ENCODE measurements at regions not wholly inside any gene's neighbourhood (a gene's known extent, or its start where the extent isn't known, plus 50 kb on each side); places are given as distances from the start of the nearest gene placed in this dataset.

DNA sequence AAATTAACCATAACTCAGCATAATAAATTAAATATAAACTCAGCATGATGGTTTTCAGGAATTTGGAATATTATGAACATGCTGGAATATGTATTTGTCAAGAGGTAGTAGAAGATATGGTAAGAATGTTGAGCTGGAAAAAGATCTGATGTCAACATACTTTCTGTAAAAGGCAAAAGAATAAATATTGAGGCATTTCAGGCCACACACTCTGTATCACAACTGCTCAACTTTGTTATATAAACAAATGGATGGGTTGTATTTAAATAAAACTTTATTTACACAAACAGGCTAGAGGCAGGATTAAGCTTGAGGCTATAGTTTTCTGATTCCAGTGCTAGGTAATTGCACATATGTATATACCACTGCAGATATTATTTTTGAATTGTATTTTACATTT, 1409.4 kb downstream of the MRPL39 start:
- H3K4me1 ChIP-seq (ENCODE audit: control insufficient read depth, insufficient read depth, low read length, unreplicated experiment): no peaks in the 10 kb centered on the region
- no peak overlapping the region for H3K4me3 ChIP-seq (ENCODE audit: low read depth, low read length)
- H3K79me2 ChIP-seq (ENCODE audit: control insufficient read depth, insufficient read depth, low read length, unreplicated experiment): no peaks in the 10 kb centered on the region
- no peaks in the 10 kb centered on the region for H3K36me3 ChIP-seq (ENCODE audit: insufficient read depth, low read length)
- H3K27ac ChIP-seq (ENCODE audit: low read depth, low read length): no peak overlapping the region
- no peak overlapping the region for H2AFZ ChIP-seq (ENCODE audit: low read length, unreplicated experiment)
- H3K27me3 ChIP-seq (ENCODE audit: insufficient read depth, low read length): no peaks in the 10 kb centered on the region

DNA sequence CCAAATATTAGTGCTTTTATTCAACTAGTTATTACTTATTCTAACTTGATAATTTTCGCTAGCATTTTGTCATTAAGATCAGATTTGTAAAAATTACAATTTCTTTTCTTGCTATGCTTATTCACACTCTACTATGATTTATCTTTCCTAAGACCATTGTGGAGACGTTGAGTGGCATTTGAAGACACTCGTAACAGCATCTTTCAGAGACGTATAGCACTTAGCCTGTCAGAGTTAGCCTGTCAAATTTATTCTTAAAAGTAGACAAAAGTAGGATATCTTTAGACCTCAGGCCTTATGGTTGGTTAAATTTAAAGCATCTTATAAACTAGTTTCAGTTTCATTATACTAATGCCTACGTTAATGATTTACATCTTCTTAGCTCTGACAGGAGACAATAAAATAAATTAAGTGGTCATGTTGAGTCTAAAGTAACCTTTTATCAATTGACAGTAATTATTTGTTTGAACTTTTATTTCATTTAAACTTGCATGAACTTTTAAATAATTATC, 1410.1 kb downstream of the MRPL39 start:
- Histone ChIP-seq H3K4me3 (ENCODE audit: low read depth, low read length) (no peak overlapping the region), H3K36me3 (ENCODE audit: insufficient read depth, low read length) (no peaks in the 10 kb centered on the region), H3K79me2 (ENCODE audit: control insufficient read depth, insufficient read depth, low read length, unreplicated experiment) (no peaks in the 10 kb centered on the region), H3K27ac (ENCODE audit: low read depth, low read length) (no peak overlapping the region), H3K4me1 (ENCODE audit: control insufficient read depth, insufficient read depth, low read length, unreplicated experiment) (no peaks in the 10 kb centered on the region), H2AFZ (ENCODE audit: low read length, unreplicated experiment) (no peak overlapping the region), H3K27me3 (ENCODE audit: insufficient read depth, low read length) (no peaks in the 10 kb centered on the region)

DNA sequence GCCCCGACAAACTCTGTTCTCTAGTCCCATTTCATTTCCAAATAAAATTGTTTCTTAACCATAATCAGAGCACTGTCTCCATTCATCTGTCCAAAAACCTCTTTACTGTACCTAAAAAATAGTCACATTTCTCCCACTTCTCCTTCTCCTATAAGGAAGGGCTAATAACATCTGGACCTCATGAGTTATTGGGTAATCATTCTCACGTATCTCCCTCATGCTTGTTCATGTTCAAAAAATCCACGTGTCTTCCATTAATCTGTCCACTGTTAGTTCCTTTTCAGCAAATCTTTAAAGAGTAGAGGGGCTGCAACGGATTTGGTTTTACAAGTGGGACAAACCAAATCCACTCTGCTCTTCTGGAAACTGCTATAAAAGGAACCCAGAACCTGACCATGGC, 1418.8 kb downstream of the MRPL39 start:
- H3K4me3 ChIP-seq (ENCODE audit: low read depth, low read length): no peak overlapping the region
- no peak overlapping the region for H3K27ac ChIP-seq (ENCODE audit: low read depth, low read length)
- no peaks in the 10 kb centered on the region for H3K27me3 ChIP-seq (ENCODE audit: insufficient read depth, low read length)
- no peaks in the 10 kb centered on the region for H3K79me2 ChIP-seq (ENCODE audit: control insufficient read depth, insufficient read depth, low read length, unreplicated experiment)
- no peak overlapping the region for H2AFZ ChIP-seq (ENCODE audit: low read length, unreplicated experiment)
- H3K4me1 ChIP-seq (ENCODE audit: control insufficient read depth, insufficient read depth, low read length, unreplicated experiment): no peaks in the 10 kb centered on the region
- H3K36me3 ChIP-seq (ENCODE audit: insufficient read depth, low read length): no peaks in the 10 kb centered on the region

DNA sequence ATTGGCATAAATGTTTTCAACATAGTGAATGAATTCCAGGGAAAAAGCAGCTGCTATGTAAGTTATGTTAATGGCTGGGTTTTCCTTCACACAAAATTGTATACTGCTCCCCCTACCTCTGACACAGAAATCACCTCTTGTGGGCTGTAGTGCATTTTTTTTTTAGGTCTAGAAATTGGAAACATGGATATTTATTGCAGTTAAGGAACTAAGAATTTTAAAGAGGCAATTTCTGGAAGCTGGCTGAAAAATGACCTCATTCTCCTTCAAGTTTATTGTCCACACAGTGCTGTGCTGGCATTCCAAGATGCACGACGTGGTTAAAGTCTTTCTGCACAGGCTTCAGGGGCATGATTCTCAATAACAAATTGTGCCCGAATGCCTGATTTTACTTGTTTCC, 1424.2 kb downstream of the MRPL39 start:
- H3K4me3 ChIP-seq (ENCODE audit: low read depth, low read length): no peak overlapping the region
- H3K27ac ChIP-seq (ENCODE audit: low read depth, low read length): no peak overlapping the region
- no peaks in the 10 kb centered on the region for H3K27me3 ChIP-seq (ENCODE audit: insufficient read depth, low read length)
- no peaks in the 10 kb centered on the region for H3K36me3 ChIP-seq (ENCODE audit: insufficient read depth, low read length)
- H2AFZ ChIP-seq (ENCODE audit: low read length, unreplicated experiment): no peak overlapping the region
- H3K4me1 ChIP-seq (ENCODE audit: control insufficient read depth, insufficient read depth, low read length, unreplicated experiment): no peaks in the 10 kb centered on the region
- H3K79me2 ChIP-seq (ENCODE audit: control insufficient read depth, insufficient read depth, low read length, unreplicated experiment): no peaks in the 10 kb centered on the region

DNA sequence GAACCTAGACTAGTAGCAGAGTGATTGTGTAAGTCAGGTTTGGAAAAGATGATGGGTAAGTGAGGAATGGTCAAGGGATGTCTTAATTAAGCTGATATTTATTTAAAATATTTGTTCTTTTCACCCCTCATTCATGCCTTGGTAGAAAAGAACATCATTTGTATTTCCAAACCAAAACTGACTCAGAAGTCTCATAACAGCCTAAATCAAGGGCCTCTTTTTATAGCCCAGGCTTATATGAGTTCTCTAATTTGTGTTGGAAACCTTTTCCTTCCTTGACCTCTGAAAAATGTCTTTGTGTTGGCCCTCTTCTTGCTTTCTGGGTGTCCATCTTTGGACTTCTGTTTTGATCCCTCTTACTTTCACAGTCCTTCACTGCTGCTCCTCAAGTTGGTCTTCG, 1428.2 kb downstream of the MRPL39 start:
- Histone ChIP-seq H3K4me3 (ENCODE audit: low read depth, low read length) (no peak overlapping the region), H3K27ac (ENCODE audit: low read depth, low read length) (no peak overlapping the region), H2AFZ (ENCODE audit: low read length, unreplicated experiment) (no peak overlapping the region), H3K79me2 (ENCODE audit: control insufficient read depth, insufficient read depth, low read length, unreplicated experiment) (no peaks in the 10 kb centered on the region), H3K4me1 (ENCODE audit: control insufficient read depth, insufficient read depth, low read length, unreplicated experiment) (no peaks in the 10 kb centered on the region), H3K27me3 (ENCODE audit: insufficient read depth, low read length) (no peaks in the 10 kb centered on the region), H3K36me3 (ENCODE audit: insufficient read depth, low read length) (no peaks in the 10 kb centered on the region)

DNA sequence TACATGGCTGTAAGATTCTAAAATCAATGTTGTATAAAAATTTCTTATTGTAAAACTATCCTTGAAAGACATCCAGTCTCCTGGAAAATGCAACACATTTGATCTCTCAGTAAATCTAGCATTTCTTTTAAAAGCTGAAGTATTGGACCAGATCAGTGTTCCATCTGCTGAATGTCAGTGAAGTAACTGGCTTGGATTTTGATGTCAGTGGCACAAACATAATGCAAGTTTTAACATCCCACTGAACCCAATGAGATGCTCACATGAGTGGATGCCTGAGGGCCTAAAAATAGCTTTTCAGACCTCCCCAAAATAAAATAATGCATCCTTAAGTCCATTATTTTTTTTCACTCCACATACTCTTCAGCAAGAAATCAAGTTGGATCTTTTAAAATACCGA, 1432.2 kb downstream of the MRPL39 start:
- Histone ChIP-seq H3K79me2 (ENCODE audit: control insufficient read depth, insufficient read depth, low read length, unreplicated experiment) (no peaks in the 10 kb centered on the region), H3K36me3 (ENCODE audit: insufficient read depth, low read length) (no peaks in the 10 kb centered on the region), H3K4me1 (ENCODE audit: control insufficient read depth, insufficient read depth, low read length, unreplicated experiment) (no peaks in the 10 kb centered on the region), H3K27me3 (ENCODE audit: insufficient read depth, low read length) (no peaks in the 10 kb centered on the region), H2AFZ (ENCODE audit: low read length, unreplicated experiment) (no peak overlapping the region), H3K4me3 (ENCODE audit: low read depth, low read length) (no peak overlapping the region), H3K27ac (ENCODE audit: low read depth, low read length) (no peak overlapping the region)

DNA sequence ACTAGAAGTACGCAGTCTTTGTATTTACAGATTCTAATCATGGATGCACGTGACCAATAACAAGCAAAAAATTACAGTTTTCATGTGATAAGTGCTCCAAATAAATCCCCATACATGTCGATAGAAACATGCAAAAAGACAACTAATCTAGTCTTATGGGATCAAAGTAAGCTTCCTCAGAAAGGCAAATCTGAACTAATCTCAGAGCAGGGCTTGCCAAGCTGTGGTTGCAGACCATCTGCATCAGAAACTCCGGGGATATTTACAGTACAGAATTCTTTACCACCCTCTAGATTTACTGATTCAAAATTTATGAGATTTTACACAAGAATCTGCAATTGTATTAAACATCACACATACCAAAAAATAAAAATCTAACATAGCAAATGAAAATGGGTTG, 1435.5 kb downstream of the MRPL39 start:
- Histone ChIP-seq H3K27ac (ENCODE audit: low read depth, low read length) (no peak overlapping the region), H2AFZ (ENCODE audit: low read length, unreplicated experiment) (no peak overlapping the region), H3K79me2 (ENCODE audit: control insufficient read depth, insufficient read depth, low read length, unreplicated experiment) (no peaks in the 10 kb centered on the region), H3K36me3 (ENCODE audit: insufficient read depth, low read length) (no peaks in the 10 kb centered on the region), H3K4me1 (ENCODE audit: control insufficient read depth, insufficient read depth, low read length, unreplicated experiment) (no peaks in the 10 kb centered on the region), H3K27me3 (ENCODE audit: insufficient read depth, low read length) (no peaks in the 10 kb centered on the region), H3K4me3 (ENCODE audit: low read depth, low read length) (no peak overlapping the region)

DNA sequence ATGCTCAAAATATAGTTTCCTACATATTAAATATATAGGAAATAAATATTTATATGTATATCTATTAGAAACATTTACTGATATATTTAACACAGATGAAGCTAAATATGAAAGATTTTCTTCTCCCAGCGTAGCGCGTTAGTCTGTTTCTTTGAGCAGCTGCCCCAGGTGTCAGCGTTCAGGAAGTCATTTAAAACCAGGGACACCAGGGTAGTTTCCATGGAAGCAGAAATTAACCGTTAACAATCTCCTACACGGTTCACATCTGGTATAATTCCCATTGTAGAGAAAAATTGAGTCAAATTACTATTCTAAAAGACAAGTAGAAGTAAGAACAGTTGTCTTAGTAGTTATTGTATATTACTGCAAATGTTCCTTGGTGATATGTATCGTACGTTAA, 1443.7 kb downstream of the MRPL39 start:
- no peaks in the 10 kb centered on the region for H3K79me2 ChIP-seq (ENCODE audit: control insufficient read depth, insufficient read depth, low read length, unreplicated experiment)
- H3K36me3 ChIP-seq (ENCODE audit: insufficient read depth, low read length): no peaks in the 10 kb centered on the region
- no peak overlapping the region for H3K27ac ChIP-seq (ENCODE audit: low read depth, low read length)
- H3K27me3 ChIP-seq (ENCODE audit: insufficient read depth, low read length): no peaks in the 10 kb centered on the region
- no peak overlapping the region for H3K4me3 ChIP-seq (ENCODE audit: low read depth, low read length)
- H2AFZ ChIP-seq (ENCODE audit: low read length, unreplicated experiment): no peak overlapping the region
- H3K4me1 ChIP-seq (ENCODE audit: control insufficient read depth, insufficient read depth, low read length, unreplicated experiment): no peaks in the 10 kb centered on the region

DNA sequence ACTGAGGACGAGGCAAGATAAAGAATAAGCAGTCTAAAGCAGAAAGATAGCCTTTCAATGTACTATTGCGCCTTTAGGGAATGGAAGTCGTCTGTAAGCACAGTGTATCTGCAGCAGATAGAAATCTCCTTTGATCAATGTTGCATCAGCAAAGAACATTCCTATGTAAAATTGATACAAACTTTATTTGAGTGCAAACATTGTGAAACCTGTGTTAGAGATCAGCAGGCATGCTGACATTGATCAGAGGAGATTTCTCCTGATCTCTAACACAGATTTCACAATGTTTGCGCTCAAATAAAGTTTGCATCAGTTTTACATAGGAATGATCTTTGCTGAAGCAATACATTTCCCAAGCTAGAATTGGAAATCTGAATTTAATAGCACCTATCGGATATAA, 1446.8 kb downstream of the MRPL39 start:
- H3K27me3 ChIP-seq (ENCODE audit: insufficient read depth, low read length): no peaks in the 10 kb centered on the region
- H3K27ac ChIP-seq (ENCODE audit: low read depth, low read length): no peak overlapping the region
- H2AFZ ChIP-seq (ENCODE audit: low read length, unreplicated experiment): no peak overlapping the region
- no peaks in the 10 kb centered on the region for H3K4me1 ChIP-seq (ENCODE audit: control insufficient read depth, insufficient read depth, low read length, unreplicated experiment)
- no peaks in the 10 kb centered on the region for H3K36me3 ChIP-seq (ENCODE audit: insufficient read depth, low read length)
- H3K79me2 ChIP-seq (ENCODE audit: control insufficient read depth, insufficient read depth, low read length, unreplicated experiment): no peaks in the 10 kb centered on the region
- no peak overlapping the region for H3K4me3 ChIP-seq (ENCODE audit: low read depth, low read length)

DNA sequence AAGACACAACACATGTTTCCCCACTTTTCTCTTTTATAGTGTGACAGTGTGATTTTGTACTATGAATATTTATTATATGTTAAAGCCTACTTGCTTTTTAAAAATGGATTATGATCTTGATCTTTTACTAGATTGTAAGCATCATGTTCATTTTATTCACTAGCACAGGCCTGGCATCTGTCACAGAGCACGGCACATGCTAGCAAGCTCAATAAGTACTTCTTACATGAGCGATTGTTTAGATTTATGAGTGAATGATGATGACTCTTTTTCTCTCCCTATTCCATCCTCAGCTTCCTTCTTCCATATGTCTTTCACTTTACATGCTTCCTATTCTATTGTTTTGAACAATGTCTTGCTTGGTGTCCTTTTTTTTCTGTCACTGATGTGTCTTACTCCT, 1454.1 kb downstream of the MRPL39 start:
- Histone ChIP-seq H3K4me3 (ENCODE audit: low read depth, low read length) (no peak overlapping the region), H3K27me3 (ENCODE audit: insufficient read depth, low read length) (no peaks in the 10 kb centered on the region), H3K27ac (ENCODE audit: low read depth, low read length) (no peak overlapping the region), H3K79me2 (ENCODE audit: control insufficient read depth, insufficient read depth, low read length, unreplicated experiment) (no peaks in the 10 kb centered on the region), H3K4me1 (ENCODE audit: control insufficient read depth, insufficient read depth, low read length, unreplicated experiment) (no peaks in the 10 kb centered on the region), H2AFZ (ENCODE audit: low read length, unreplicated experiment) (no peak overlapping the region), H3K36me3 (ENCODE audit: insufficient read depth, low read length) (no peaks in the 10 kb centered on the region)

DNA sequence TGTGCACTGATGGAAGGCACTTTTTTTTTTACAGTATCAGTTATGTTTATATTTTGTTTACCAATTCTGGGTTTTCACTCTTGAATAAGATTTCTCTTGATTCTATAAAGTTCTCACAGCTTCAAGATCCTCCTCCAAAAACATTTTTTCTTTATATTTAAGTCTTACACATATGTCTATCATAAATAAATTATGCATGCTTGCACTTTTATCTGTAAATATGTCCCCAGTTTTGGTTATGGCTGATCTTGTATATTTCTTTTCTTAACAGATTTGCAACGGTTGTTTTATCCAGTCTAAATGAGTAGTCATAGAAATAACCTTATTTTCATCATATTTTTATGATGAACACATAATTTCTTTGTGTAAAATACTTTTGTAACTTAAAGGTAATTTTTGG, 1456.5 kb downstream of the MRPL39 start:
- Histone ChIP-seq H3K27me3 (ENCODE audit: insufficient read depth, low read length) (no peaks in the 10 kb centered on the region), H2AFZ (ENCODE audit: low read length, unreplicated experiment) (no peak overlapping the region), H3K4me3 (ENCODE audit: low read depth, low read length) (no peak overlapping the region), H3K27ac (ENCODE audit: low read depth, low read length) (no peak overlapping the region), H3K36me3 (ENCODE audit: insufficient read depth, low read length) (no peaks in the 10 kb centered on the region), H3K79me2 (ENCODE audit: control insufficient read depth, insufficient read depth, low read length, unreplicated experiment) (no peaks in the 10 kb centered on the region), H3K4me1 (ENCODE audit: control insufficient read depth, insufficient read depth, low read length, unreplicated experiment) (no peaks in the 10 kb centered on the region)

All from ACC112 (cell line).